ENCODE measurements at regions not wholly inside any gene's neighbourhood (a gene's known extent, or its start where the extent isn't known, plus 50 kb on each side); places are given as distances from the start of the nearest gene placed in this dataset.
A peak's percentile ranks its signal among the peaks of the same experiment; 100 is the strongest.

DNA sequence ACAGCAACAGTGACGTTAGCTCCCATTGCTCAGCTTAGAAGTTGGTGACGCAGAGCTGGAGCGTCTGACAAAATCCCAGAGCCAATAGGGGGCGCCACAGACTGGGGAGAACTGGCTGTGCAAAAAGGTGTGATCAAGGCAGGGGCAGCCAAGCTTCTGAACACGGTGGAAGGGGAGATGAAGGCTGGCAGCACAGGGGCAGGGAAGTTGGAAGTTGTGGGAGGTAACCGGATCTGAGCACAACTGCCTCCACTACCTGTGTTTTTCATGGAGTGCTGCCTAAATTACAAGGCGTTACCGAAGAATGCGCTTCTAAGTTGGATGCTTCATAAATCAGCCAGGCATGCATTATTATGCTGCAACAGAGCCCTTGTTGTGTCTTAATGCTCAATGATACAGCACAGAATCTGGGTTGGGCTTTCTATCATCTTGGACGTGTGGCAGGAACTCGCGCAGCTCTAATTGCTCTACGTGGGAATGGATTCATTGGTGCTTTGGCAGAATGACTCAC is 370.0 kb downstream of the SLC4A3 start:
- no peak overlapping the region for H3K27ac ChIP-seq
- H3K27me3 ChIP-seq: no peaks in the 10 kb centered on the region
- no peak overlapping the region for H3K4me3 ChIP-seq
- intact Hi-C loops (cut with DNase I): no loop called here
- no peaks in the 10 kb centered on the region for H3K36me3 ChIP-seq
- WGBS, 2 donors: 66 to 73% methylated on average over 9 to 12 of the region's 13 CpGs
- no peaks in the 10 kb centered on the region for H3K4me1 ChIP-seq
- H3K9me3 ChIP-seq: no peaks in the 10 kb centered on the region
- DNase-seq: no peak
- TF ChIP-seq, protein P1, sequence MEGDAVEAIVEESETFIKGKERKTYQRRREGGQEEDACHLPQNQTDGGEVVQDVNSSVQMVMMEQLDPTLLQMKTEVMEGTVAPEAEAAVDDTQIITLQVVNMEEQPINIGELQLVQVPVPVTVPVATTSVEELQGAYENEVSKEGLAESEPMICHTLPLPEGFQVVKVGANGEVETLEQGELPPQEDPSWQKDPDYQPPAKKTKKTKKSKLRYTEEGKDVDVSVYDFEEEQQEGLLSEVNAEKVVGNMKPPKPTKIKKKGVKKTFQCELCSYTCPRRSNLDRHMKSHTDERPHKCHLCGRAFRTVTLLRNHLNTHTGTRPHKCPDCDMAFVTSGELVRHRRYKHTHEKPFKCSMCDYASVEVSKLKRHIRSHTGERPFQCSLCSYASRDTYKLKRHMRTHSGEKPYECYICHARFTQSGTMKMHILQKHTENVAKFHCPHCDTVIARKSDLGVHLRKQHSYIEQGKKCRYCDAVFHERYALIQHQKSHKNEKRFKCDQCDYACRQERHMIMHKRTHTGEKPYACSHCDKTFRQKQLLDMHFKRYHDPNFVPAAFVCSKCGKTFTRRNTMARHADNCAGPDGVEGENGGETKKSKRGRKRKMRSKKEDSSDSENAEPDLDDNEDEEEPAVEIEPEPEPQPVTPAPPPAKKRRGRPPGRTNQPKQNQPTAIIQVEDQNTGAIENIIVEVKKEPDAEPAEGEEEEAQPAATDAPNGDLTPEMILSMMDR (IDR thresholded peaks at IDR 0.05): peak in 3 of 6 experiments; percentile 6 to 40 (median 6)
- TF ChIP-seq POLR2A (IDR thresholded peaks at IDR 0.05): no peak

DNA sequence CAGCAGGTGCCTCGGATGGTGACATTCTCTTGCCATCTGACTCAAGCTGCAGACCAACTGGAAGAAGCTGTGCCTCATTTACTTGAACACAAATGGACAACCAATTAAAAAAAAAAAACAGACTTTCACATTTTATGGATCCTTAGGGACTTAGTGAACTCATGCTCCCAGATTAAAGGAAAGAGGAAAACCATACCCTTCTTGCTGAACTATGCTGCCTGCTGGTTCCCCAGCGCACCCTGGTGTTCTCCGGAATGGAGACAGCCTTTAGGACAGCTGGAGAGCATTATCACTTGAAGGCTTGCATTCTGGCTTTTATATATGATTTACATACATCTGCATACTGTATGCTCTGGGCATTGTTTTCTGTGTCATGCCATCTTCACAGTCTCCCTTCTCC is 370.7 kb downstream of the SLC4A3 start:
- DNase-seq: no peak
- intact Hi-C loops (cut with DNase I): no loop called here
- H3K4me1 ChIP-seq: no peaks in the 10 kb centered on the region
- no peak overlapping the region for H3K27ac ChIP-seq
- H3K4me3 ChIP-seq: no peak overlapping the region
- H3K9me3 ChIP-seq: no peaks in the 10 kb centered on the region
- no peaks in the 10 kb centered on the region for H3K27me3 ChIP-seq
- H3K36me3 ChIP-seq: no peaks in the 10 kb centered on the region
- 77 to 87% methylated on average over 3 of the region's 3 CpGs for WGBS, 2 donors
- TF ChIP-seq, protein P1 (IDR thresholded peaks at IDR 0.05): no peak
- no peak for TF ChIP-seq POLR2A (IDR thresholded peaks at IDR 0.05)

- H3K36me3 ChIP-seq: no peaks in the 10 kb centered on the region
- no peak for DNase-seq
- WGBS, 2 donors: 67 to 86% methylated on average over 5 of the region's 5 CpGs
- H3K27ac ChIP-seq: no peak overlapping the region
- H3K4me3 ChIP-seq: no peak overlapping the region
- no peaks in the 10 kb centered on the region for H3K27me3 ChIP-seq
- intact Hi-C loops (cut with DNase I): no loop called here
- no peaks in the 10 kb centered on the region for H3K4me1 ChIP-seq
- TF ChIP-seq, protein P1 (IDR thresholded peaks at IDR 0.05): peak in 1 of 6 experiments; percentile 7
- TF ChIP-seq POLR2A (IDR thresholded peaks at IDR 0.05): no peak
- no peaks in the 10 kb centered on the region for H3K9me3 ChIP-seq
These were observed 371.3 kb downstream of the SLC4A3 start for GRCh38 chr2:219998714-219999227.

DNA sequence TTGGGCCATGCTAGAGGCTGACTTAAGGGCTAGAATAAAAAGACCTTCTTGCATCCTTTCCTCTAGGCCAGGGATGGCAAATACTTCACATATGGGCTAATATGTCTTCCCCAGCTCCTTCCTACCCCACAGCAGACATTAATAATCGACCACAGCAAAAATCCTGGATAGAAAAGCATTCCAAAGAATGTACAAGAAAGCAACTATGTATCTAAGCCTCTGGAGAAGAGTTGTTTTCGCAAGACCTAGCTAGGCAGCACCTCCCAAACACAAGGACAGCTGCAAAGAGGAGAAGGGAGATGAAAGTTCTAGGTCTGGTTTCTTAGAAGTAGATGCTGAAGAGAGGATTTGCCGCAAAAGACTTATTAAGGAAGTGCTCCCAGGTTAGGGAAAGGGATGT is 372.6 kb downstream of the SLC4A3 start:
- no peaks in the 10 kb centered on the region for H3K27me3 ChIP-seq
- no peak overlapping the region for H3K27ac ChIP-seq
- no peak overlapping the region for H3K4me3 ChIP-seq
- no peaks in the 10 kb centered on the region for H3K9me3 ChIP-seq
- intact Hi-C loops (cut with DNase I): no loop called here
- DNase-seq: no peak
- TF ChIP-seq POLR2A (IDR thresholded peaks at IDR 0.05): no peak
- TF ChIP-seq, protein P1 (IDR thresholded peaks at IDR 0.05): no peak
- H3K36me3 ChIP-seq: no peaks in the 10 kb centered on the region
- no peaks in the 10 kb centered on the region for H3K4me1 ChIP-seq
- WGBS, 2 donors: 59 to 81% methylated on average over 3 of the region's 3 CpGs

DNA sequence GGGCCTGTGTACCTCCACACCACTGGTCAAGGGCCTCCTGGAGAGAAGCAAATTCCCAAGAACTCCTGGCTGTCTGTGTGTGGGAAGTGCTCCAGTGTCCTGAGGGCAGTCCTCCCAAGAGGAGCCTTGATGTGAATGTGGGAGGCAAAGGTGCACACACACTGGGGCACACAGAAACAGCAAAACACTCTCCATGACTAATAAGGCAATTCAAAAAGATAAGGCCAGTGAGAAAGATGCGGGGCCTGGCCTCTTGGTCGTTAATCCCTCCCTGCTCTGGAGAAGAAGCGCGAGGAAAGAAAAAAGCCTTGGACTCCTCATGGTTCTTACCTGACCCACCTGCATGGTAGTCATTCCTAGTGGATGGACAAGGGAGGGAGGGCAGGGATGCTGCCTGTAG is 373.2 kb downstream of the SLC4A3 start:
- Histone ChIP-seq H3K4me1 (no peaks in the 10 kb centered on the region), H3K9me3 (no peaks in the 10 kb centered on the region), H3K27ac (no peak overlapping the region), H3K36me3 (no peaks in the 10 kb centered on the region), H3K27me3 (no peaks in the 10 kb centered on the region), H3K4me3 (no peak overlapping the region)
- WGBS, 2 donors: 85 to 98% methylated on average over 4 of the region's 4 CpGs
- no peak for DNase-seq
- intact Hi-C loops (cut with DNase I): no loop called here
- TF ChIP-seq POLR2A (IDR thresholded peaks at IDR 0.05): no peak
- TF ChIP-seq, protein P1 (IDR thresholded peaks at IDR 0.05): no peak
